ENCODE measurements at regions not wholly inside any gene's neighbourhood (a gene's known extent, or its start where the extent isn't known, plus 50 kb on each side); places are given as distances from the start of the nearest gene placed in this dataset.

DNA sequence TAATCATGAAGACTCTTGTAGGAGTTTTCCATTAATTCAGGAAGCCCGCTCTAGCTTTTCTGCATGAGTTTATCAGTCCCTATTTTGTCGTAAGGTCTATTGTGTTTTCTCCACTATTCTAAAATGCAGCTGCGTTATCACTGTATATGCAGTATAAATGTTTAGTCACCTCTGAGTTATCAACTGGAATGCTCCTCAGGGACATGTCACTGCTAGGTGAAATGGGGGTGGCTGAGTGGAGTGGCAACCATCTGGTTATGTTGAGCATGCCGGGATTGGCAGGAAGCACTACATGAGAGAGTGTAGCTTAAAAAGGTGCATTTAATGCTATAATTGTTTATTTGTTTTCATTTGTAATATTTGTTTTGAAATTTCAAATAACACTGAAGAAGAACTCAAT is 285.2 kb upstream of the ELAC2 start:
- DNase-seq (ENCODE audit: low spot score), result no peak

DNA sequence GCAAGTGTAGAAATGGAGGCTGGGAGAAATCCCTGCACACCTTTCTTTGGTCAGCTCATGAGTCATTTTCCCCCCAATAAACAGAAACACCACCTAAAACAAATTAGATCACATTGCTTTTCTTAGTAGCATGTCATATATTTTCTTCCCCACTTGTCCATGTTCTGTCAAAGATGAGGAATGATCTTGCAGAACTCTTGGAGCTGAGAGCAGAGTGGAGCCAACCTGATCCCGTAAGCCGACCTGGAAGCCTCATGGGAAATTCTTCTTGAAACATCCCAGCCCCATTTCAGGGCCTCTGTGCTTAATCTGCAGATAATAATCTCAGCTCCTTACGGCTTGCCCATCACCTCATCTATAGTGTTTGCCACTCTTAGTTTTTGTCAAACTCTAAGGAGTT is 284.6 kb upstream of the ELAC2 start:
- DNase-seq (ENCODE audit: low spot score), result no peak

DNA sequence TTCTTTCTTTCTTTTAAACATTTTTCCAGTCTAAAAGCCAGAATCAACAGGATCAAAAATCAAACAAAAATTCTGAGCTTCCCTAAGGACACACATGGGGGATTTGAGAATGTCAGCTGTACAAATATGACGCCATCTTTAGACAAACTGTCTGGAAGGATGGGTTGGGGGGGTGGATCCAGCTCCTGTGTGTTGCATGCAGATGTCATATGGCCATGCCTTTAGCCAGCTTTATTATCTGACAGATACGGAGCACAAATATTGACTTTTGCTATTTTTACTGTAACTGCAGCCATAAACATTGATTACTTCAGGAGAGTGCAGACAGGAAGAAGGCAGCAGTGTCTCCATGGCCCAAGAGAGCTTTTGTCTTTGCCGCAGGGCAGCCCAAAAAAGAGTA is 279.4 kb upstream of the ELAC2 start:
- DNase-seq (ENCODE audit: low spot score), result no peak

DNA sequence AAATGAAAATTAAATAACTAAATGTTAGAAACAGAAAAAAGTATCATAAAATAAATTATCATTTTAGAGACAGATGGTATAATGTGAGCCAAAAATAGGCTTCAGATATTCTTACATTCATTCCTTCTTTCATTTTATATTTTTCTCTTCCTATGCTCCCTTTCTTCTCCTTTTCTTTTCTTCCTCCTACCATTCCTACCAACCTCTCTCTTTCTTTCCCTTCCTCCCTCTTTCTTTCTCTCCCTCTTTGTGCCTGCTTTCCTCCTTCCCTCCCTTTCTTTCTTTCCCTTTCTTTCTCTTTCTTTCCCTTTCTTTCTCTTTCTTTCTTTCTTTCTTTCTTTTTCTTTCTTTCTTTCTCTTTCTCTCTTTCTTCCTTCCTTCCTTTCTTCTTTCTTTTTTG is 275.6 kb upstream of the ELAC2 start:
- DNase-seq (ENCODE audit: low spot score), result no peak

DNA sequence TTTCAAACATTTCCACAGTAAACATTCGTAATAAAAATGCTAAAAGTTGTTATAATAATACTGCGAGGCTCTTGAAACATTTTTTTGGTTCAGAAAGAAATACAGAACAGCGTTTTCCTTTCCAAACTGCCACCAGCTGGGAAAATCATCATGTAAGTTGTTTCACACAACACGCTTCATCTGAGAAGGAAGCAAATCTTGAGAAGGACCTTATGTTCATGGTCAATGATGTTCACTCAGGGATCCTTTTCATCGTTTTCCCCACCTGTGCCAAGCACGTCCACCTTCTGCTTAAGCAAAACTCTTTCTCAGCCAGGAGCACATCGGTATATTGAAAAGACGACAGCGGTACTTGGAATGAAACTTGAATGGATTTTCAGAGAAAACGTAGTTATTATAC is 274.5 kb upstream of the ELAC2 start:
- no peak for DNase-seq (ENCODE audit: low spot score)

DNA sequence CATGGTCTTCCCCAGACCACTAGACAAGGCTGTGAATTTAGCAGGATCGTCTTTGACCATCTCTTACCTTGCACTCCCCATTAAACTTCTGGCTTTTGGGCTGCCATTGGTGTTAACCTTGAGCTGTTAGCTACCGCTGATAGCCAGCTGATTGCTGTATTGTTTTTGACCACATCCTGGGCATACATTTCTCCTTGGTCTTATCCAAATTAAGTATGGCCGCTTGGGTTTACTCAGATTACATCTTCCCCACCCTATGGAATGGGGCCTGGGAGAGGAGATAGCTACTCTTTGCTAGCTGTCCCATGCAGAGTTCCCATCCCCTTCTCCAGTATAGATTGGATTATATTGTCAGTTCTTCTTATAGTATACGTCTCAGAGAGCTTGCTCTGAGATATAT is 270.4 kb upstream of the ELAC2 start:
- DNase-seq (ENCODE audit: low spot score), result no peak

- DNase-seq (ENCODE audit: low spot score), result no peak
These were observed 269.4 kb upstream of the ELAC2 start for GRCh38 chr17:13287226-13287625.

- no peak for DNase-seq (ENCODE audit: low spot score)
These were observed 265.8 kb upstream of the ELAC2 start for GRCh38 chr17:13283606-13284005.

- no peak for DNase-seq (ENCODE audit: low spot score)
These were observed 263.8 kb upstream of the ELAC2 start for GRCh38 chr17:13281626-13282025.

DNA sequence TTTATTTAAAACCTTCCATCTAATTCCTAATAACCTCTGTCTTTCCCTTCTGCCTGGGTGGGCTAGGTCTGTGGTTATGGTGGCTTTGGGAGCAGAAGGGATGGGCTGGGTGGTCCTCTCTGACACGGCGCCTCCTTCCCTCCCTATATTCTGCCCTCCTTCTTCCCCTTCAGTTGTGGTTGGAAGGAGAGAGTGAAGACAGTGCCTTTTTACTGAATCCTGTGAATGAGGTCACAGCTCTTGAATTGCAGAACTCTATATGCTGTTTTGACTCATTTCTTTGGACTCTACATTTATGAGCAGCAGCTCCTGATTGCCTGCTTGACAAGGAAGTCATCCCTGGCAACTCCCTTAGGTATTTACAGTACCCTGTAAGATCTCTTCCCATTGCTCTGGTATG is 256.0 kb upstream of the ELAC2 start:
- DNase-seq (ENCODE audit: low spot score), result no peak

DNA sequence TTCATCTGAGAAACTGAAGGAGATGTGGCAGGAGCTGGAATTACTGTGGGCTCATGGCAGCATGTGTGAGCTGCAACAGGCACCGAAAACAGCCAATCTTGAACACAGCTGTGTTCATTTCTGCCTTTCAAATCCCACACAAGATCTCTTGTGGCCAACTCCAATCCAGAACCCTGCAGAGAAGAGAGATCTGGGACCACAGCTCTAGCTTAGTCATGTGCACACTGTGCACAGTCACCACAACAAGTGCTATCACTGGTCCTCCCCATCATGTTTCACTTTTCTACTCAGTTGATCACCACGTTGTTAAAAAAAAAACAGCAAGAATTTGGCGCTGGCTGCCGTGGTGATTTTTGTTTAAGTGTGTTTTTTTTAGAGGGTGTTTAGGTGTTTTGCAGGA is 254.5 kb upstream of the ELAC2 start:
- DNase-seq (ENCODE audit: low spot score), result no peak

GRCh38 chr17:13268791-13269595 is 251.2 kb upstream of the ELAC2 start:
- no peak for DNase-seq (ENCODE audit: low spot score)

GRCh38 chr17:13266606-13267005 is 248.8 kb upstream of the ELAC2 start:
- no peak for DNase-seq (ENCODE audit: low spot score)

DNA sequence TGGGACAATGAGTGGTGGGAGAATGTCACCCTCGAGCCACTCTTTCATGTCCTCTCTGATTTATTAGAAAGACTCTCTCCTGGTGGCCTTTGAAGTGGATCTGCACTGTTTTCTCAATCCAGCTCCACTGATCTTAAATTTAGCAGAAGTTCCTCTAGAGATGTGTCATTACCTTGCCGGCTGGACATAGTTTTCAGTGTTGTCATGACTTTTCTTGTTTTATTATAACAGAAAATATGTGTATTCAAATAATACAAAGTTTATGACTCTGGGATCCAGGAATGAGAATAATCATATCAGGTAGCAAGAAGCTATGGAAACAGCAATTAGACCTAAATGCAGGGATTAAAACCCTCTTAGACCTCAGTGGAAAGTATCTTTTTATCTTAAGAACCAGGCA is 247.5 kb upstream of the ELAC2 start:
- DNase-seq (ENCODE audit: low spot score), result no peak

GRCh38 chr17:13263746-13264145 is 245.9 kb upstream of the ELAC2 start:
- no peak for DNase-seq (ENCODE audit: low spot score)

- DNase-seq (ENCODE audit: low spot score), result no peak
These were observed 238.7 kb upstream of the ELAC2 start for GRCh38 chr17:13256545-13256944.

DNA sequence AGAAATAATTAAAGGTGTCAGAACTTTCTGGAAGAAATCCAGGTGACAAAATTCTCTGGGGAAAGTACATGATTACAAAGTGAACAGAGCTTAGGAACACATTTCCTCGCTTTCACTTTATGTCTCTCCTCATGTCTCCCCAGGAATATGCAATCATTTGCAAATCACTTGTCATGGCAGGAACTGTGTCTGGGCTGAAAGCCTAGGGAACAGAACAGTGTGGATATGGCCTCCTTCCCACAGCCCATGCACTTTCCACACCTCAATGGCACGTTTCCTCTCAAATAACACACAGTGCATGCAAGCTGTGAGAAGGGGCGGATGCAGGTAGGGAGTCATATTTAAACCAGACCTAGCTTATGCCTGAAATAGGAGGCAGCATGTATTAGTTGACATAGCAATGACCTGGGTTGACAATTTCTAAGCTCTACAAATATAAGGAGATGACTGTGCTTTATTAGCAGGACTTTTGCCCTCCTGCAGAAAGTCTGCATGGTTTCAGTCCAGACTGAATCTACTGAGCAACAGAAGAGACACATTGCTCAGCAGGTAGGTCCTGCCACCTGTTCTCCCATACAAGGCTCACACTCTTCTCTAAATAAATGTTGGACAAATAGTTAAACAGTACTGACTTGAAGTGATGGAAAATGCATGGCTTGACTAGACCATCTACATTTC is 236.0 kb upstream of the ELAC2 start:
- DNase-seq (ENCODE audit: low spot score), result no peak

GRCh38 chr17:13244513-13244912 is 226.7 kb upstream of the ELAC2 start:
- no peak for DNase-seq (ENCODE audit: low spot score)

DNA sequence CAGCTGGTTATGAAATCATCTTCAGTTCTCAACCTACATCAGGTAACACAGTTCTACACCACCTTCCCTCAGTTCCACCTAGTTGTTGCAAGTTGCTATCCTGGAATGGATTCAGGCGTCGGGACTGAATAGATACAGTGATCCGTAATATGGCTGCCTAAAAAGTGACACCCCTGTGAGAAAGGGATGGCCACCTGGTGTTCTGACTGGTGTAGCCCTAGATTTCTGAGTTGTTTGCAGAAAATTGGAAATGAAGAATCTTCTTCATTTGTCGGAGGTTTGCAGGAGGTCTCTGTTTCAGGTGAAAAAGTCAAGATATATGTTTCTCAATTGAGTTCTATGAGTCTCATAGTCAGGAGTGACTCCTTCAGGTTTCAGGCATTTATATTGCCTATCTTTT is 225.8 kb upstream of the ELAC2 start:
- DNase-seq (ENCODE audit: low spot score), result no peak

GRCh38 chr17:13240851-13241250 is 223.0 kb upstream of the ELAC2 start:
- DNase-seq (ENCODE audit: low spot score), result no peak

DNA sequence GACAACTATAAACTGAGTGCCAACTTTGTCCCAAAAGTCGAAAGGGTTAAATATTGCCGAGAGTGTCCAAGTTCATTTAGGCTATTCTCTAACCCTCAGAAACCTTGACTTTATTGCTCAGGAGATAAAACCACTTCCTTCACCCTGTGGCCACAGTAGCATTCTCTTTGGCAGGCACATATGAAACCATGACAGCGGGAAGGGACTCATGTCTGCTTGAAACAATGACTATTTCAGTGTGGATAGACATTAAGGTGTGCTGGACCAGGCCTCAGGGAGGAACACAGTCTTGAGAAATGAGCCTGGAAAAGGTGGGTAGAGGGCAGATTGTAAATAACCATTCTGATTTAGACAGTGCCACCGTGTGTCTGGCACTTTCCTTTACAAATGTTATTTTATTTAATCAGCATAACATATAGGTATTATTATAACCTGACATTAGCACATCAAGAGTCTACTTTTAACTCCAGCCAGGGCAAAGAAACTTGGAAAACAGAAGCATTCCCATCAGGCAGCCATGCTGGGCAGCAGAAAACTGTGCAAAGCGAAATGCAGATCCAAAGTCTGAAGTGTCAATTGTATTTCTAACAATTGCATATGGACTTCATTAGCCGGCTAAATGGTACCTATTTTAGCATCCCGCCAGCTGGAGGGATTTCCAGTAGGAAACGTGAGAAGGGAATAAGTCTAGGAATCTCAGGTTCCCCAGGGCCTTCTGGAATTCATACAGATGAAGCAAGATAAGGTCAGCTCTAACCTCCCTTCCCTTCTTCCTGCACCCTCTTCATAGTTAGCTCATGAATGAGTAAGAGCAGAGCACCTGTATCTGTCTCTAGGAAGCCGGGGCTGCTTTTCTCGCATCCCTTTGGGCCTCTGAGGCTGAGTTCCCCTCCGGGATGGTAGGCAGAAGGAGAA is 212.8 kb upstream of the ELAC2 start:
- no peak for DNase-seq (ENCODE audit: low spot score)

DNA sequence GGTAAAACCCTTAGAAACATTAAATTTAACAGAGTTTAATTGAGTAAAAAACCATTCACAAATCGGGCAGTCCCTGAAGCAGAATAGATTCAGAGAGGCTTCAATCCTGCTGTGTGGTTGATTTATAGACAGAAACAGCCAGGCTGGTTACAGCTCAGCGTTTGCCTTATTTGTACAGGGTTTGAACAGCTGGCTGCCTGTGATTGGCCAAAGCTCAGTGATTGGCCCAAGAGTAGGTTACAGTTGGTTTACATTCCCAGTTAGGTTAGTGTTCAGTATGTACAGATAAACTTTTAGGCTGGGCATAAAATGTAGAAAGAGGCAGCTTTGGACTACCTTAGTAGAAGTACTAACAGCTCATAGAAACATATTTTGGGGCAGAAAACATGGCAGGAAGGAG is 210.4 kb upstream of the ELAC2 start:
- no peak for DNase-seq (ENCODE audit: low spot score)

DNA sequence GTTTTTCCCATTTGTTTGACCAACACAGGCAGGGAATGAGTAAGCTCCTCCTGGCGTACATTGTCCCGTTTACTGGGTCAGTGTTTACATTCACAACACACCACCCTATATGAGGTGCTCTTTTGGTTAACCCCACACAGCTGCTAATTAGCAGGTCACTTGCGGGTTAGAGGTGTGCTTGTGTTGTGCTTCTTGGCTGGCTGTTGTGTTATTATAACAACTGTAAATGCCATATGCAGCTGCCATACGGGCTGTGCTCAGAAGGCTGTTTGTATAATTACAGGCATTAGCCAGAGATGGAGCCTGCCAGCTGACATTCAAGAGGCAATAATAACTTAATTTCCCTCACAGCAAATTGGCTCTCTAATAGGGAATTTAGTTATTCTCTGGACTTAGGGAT is 205.1 kb upstream of the ELAC2 start:
- DNase-seq (ENCODE audit: low spot score), result no peak

All from ecto neural progenitor cell (in vitro differentiated cells).